ENCODE measurements at regions not wholly inside any gene's neighbourhood (a gene's known extent, or its start where the extent isn't known, plus 50 kb on each side); places are given as distances from the start of the nearest gene placed in this dataset.

GRCh38 chr14:61113561-61114225, 132.6 kb downstream of the SLC38A6 start:
- TF ChIP-seq, protein P1, sequence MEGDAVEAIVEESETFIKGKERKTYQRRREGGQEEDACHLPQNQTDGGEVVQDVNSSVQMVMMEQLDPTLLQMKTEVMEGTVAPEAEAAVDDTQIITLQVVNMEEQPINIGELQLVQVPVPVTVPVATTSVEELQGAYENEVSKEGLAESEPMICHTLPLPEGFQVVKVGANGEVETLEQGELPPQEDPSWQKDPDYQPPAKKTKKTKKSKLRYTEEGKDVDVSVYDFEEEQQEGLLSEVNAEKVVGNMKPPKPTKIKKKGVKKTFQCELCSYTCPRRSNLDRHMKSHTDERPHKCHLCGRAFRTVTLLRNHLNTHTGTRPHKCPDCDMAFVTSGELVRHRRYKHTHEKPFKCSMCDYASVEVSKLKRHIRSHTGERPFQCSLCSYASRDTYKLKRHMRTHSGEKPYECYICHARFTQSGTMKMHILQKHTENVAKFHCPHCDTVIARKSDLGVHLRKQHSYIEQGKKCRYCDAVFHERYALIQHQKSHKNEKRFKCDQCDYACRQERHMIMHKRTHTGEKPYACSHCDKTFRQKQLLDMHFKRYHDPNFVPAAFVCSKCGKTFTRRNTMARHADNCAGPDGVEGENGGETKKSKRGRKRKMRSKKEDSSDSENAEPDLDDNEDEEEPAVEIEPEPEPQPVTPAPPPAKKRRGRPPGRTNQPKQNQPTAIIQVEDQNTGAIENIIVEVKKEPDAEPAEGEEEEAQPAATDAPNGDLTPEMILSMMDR (IDR thresholded peaks at IDR 0.05): no peak
- no peak for TF ChIP-seq POLR2A (IDR thresholded peaks at IDR 0.05)

Data from vagina (tissue), 2 donors.